ENCODE measurements at regions not wholly inside any gene's neighbourhood (a gene's known extent, or its start where the extent isn't known, plus 50 kb on each side); places are given as distances from the start of the nearest gene placed in this dataset.
A peak's percentile ranks its signal among the peaks of the same experiment; 100 is the strongest.

DNA sequence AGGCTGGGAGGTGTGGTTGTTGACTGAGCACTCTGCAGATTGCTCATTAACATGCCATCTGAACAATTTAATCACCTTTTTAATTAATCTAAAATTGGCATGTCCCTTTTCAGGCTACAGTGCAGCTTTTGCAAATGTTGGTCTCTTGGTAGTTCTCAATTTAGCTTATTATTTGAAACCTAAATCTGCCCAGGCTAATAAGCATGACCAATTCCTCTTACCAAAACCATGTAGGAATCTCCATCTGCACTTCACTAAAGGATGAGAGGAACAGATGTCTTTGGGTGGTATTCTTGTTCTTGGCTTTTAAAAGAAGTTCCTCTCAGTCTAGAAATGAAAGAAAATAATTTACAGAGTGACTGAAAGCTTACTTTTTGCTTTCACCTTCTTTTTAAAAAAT is 190.1 kb upstream of the RMST start:
- H3K27me3 ChIP-seq (ENCODE audit: insufficient read depth, low read length) = no peaks in the 10 kb centered on the region
- no peaks in the 10 kb centered on the region for H3K9me3 ChIP-seq (ENCODE audit: low read length)
- no peaks in the 10 kb centered on the region for H4K20me1 ChIP-seq (ENCODE audit: insufficient read depth, low read length)
- H3K4me2 ChIP-seq (ENCODE audit: low read length) = no peak overlapping the region
- H3K36me3 ChIP-seq (ENCODE audit: insufficient read depth, low read length) = no peaks in the 10 kb centered on the region
- H3K9ac ChIP-seq (ENCODE audit: low read length) = no peak overlapping the region
- no peak overlapping the region for H3K27ac ChIP-seq (ENCODE audit: low read depth, low read length, poor library complexity, severe bottlenecking)
- TF ChIP-seq EZH2 (IDR thresholded peaks at IDR 0.05; ENCODE audit: borderline replicate concordance, low read length) = no peak
- no peak for TF ChIP-seq CTCF (IDR thresholded peaks at IDR 0.05; ENCODE audit: low read length)
- no peak overlapping the region for H3K4me3 ChIP-seq (ENCODE audit: low read depth, low read length, poor library complexity, severe bottlenecking)
- no peaks in the 10 kb centered on the region for H3K79me2 ChIP-seq (ENCODE audit: insufficient read depth, low read length)
- H3K4me1 ChIP-seq (ENCODE audit: insufficient read depth, low read length, severe bottlenecking) = peaks cover 20% of the 10 kb centered on the region
- H3F3A ChIP-seq (ENCODE audit: insufficient read depth, low read length) = no peaks in the 10 kb centered on the region
- H2AFZ ChIP-seq (ENCODE audit: low read length) = no peak overlapping the region
- H3K9me2 ChIP-seq (ENCODE audit: low read depth, low read length) = no peaks in the 10 kb centered on the region

DNA sequence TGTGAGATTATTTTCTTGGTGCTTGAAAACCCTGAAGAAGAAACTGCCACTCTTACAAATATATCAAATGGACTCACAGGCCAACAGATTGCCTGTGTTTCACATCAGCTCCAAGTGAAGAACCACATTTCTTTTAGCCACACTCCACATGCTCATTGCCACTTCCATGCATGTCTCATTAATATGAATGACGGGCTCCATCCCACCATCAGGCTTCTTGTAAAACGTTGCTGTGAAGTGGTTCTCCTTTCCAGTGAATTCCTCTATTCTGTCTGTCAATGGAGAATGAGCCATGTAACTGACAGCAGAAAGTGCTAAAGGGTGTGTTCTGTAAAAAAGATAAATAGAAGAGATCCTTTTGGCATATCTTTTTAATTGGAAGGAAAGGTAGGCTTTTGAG is 188.2 kb upstream of the RMST start:
- Histone ChIP-seq H2AFZ (ENCODE audit: low read length) (no peak overlapping the region), H3K27ac (ENCODE audit: low read depth, low read length, poor library complexity, severe bottlenecking) (peak overlapping the region; percentile 46), H3K4me2 (ENCODE audit: low read length) (no peak overlapping the region), H3K9me3 (ENCODE audit: low read length) (no peaks in the 10 kb centered on the region), H3K9me2 (ENCODE audit: low read depth, low read length) (no peaks in the 10 kb centered on the region), H3K36me3 (ENCODE audit: insufficient read depth, low read length) (no peaks in the 10 kb centered on the region), H3K4me3 (ENCODE audit: low read depth, low read length, poor library complexity, severe bottlenecking) (no peak overlapping the region), H4K20me1 (ENCODE audit: insufficient read depth, low read length) (no peaks in the 10 kb centered on the region), H3K79me2 (ENCODE audit: insufficient read depth, low read length) (no peaks in the 10 kb centered on the region), H3K27me3 (ENCODE audit: insufficient read depth, low read length) (no peaks in the 10 kb centered on the region), H3K4me1 (ENCODE audit: insufficient read depth, low read length, severe bottlenecking) (peaks cover 20% of the 10 kb centered on the region), H3K9ac (ENCODE audit: low read length) (no peak overlapping the region), H3F3A (ENCODE audit: insufficient read depth, low read length) (no peaks in the 10 kb centered on the region)
- TF ChIP-seq EZH2 (IDR thresholded peaks at IDR 0.05; ENCODE audit: borderline replicate concordance, low read length) (no peak), CTCF (IDR thresholded peaks at IDR 0.05; ENCODE audit: low read length) (no peak)

GRCh38 chr12:97275256-97275655 is 187.3 kb upstream of the RMST start:
- Histone ChIP-seq H3K9ac (ENCODE audit: low read length) (no peak overlapping the region; the same call in 1 of the 2 replicates), H4K20me1 (ENCODE audit: insufficient read depth, low read length) (no peaks in the 10 kb centered on the region), H3K9me2 (ENCODE audit: low read depth, low read length) (no peaks in the 10 kb centered on the region), H3K27me3 (ENCODE audit: insufficient read depth, low read length) (no peaks in the 10 kb centered on the region), H3K27ac (ENCODE audit: low read depth, low read length, poor library complexity, severe bottlenecking) (peak overlapping the region; percentile 46), H3K79me2 (ENCODE audit: insufficient read depth, low read length) (no peaks in the 10 kb centered on the region), H3K36me3 (ENCODE audit: insufficient read depth, low read length) (no peaks in the 10 kb centered on the region), H3K4me2 (ENCODE audit: low read length) (peak overlapping the region; percentile 33; the same call in 1 of the 2 replicates), H3F3A (ENCODE audit: insufficient read depth, low read length) (no peaks in the 10 kb centered on the region), H3K4me1 (ENCODE audit: insufficient read depth, low read length, severe bottlenecking) (peaks cover 20% of the 10 kb centered on the region), H3K4me3 (ENCODE audit: low read depth, low read length, poor library complexity, severe bottlenecking) (peak overlapping the region; percentile 29), H3K9me3 (ENCODE audit: low read length) (no peaks in the 10 kb centered on the region), H2AFZ (ENCODE audit: low read length) (no peak overlapping the region)
- no peak for TF ChIP-seq EZH2 (IDR thresholded peaks at IDR 0.05; ENCODE audit: borderline replicate concordance, low read length)
- TF ChIP-seq CTCF (IDR thresholded peaks at IDR 0.05; ENCODE audit: low read length) = no peak
